Heart right ventricle (tissue), 16 donors: ENCODE measurements at regions not wholly inside any gene's neighbourhood (a gene's known extent, or its start where the extent isn't known, plus 50 kb on each side); places are given as distances from the start of the nearest gene placed in this dataset.

ENCODE experiments used
- ATAC-seq, 8 donors: fragments of 200-7000 bp; cut with Tn5 transposase; one replicate each; pipeline ENCODE4 v1.9.1; 2020; ENCODE audit warnings: mild to moderate bottlenecking in 8 of 8, moderate library complexity in 8 of 8, moderate number of reproducible peaks in 1 of 8
- DNase-seq, 2 donors: peaks; one replicate each; pipeline ENCODE4 v3.0.0-alpha.2; 2020
- H3K27ac ChIP-seq, 10 donors: fragments of 200-600 bp; sonication (generic) in 2 of 10; one replicate each; pipeline versions ENCODE4 v1.5.0 to v1.8.0; 2020 to 2022; ENCODE audit warnings: mild to moderate bottlenecking in 3 of 10
- H3K27me3 ChIP-seq, 7 donors: fragments of 200-600 bp; one replicate each; pipeline ENCODE4 v1.8.0; 2021 to 2022; ENCODE audit warnings: mild to moderate bottlenecking in 2 of 7
- H3K36me3 ChIP-seq, 9 donors: fragments of 200-600 bp; sonication (generic) in 1 of 9; one replicate each; pipeline versions ENCODE4 v1.5.0 to v1.8.0; 2020 to 2022; ENCODE audit warnings: mild to moderate bottlenecking in 2 of 9
- H3K4me1 ChIP-seq, 9 donors: fragments of 200-600 bp; sonication (generic) in 1 of 9; one replicate each; pipeline versions ENCODE4 v1.5.0 to v1.8.0; 2020 to 2022; ENCODE audit warnings: mild to moderate bottlenecking in 4 of 9
- H3K4me3 ChIP-seq, 10 donors: fragments of 200-600 bp; sonication (generic) in 2 of 10; one replicate each; pipeline versions ENCODE4 v1.5.0 to v1.8.0; 2020 to 2022; ENCODE audit warnings: mild to moderate bottlenecking in 7 of 10, moderate library complexity in 2 of 10
- H3K9me3 ChIP-seq, 11 donors: fragments of 200-600 bp in 10 of 11; sonication (generic) in 2 of 11; one replicate each; pipeline versions ENCODE4 v1.5.0 to v1.8.0; 2013 to 2022; ENCODE audit warnings: mild to moderate bottlenecking in 2 of 11, control low read depth in 1 of 11, moderate library complexity in 1 of 11
- WGBS, 2 donors: extraction: QIAGEN DNeasy Blood & Tissue Kit; methylation state at CpG; one replicate each; pipeline ENCODE4 v1.1.7; 2013; ENCODE audit warnings: inconsistent platforms in 1 of 2; 5-methylcytosine and 5-hydroxymethylcytosine counted together
- intact Hi-C, 10 donors: fragments of 100-400 bp; cut with DNase I; formaldehyde crosslinking; loops; one replicate each; pipeline versions ENCODE4 v1.11.1 to v1.14.2; 2022
- TF ChIP-seq, protein P1 (sequence below), 9 donors: fragments of 200-600 bp; sonication (generic) in 2 of 9; IDR thresholded peaks; one replicate each; pipeline versions ENCODE4 v1.5.0 to v1.8.0; 2021 to 2022; ENCODE audit warnings: antibody characterized with exemption in 9 of 9, mild to moderate bottlenecking in 5 of 9, moderate library complexity in 1 of 9
- donor health status: Arrhythmogenic right ventricular cardiomyopathy.
- donor health status: ischemic (EF 13 %, LVEDD 7.1; RV severe dilation, severe dysfunction).
- donor health status: healthy with polysubstance abuse.
- donor health status: DM: no; HTN: yes; CAD: no.
- donor health status: DM: no; HTN: no; CAD: no.
- donor health status: ischemic (EF 25% LVEDD 6.9; RV normal size, moderate dysfunction).
- donor health status: ischemic (EF 25% LVEDD 5.7; RV mildly dilated, moderate dysfunction).
- donor health status: healthy.
- donor health status: DM: yes; HTN: yes; CAD: no.
- donor health status: Ischemic cardiomyopathy.
- donor health status: ischemic (EF 35%, LVEDD 5.7; RV mildly dilated, moderate dysfunction).
- donor health status: nonischemic (EF 11% LVEDD 7.7; RV severe dilation, severe dysfunction).
- donor health status: DM: yes; HTN: yes; CAD: no.
- donor health status: PGD.
- donor health status: ischemic (EF 29% LVEDD 5.4; RV normal size, mild dysfunction).
- donor health status: nonischemic (EF 23%, LVEDD 6.1; RV moderate dilation, normal function).

DNA sequence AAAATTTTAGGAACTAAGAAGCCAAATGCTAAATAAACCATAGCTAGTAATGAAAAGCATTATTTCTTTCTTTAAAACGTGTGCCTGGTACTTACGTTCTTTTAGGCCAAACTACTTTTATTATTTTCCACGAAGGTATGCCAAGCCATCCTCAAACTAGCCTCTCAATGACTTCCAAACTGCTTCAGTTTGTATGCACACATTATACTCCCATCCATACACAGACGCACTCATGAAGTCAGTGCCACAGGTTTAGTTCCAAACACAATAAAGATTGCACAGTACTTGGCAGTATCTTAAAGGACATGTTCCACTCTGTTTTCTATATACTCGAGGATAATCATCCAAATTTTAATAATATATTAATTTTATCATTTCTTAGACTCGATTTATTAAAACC, 609.2 kb upstream of the ZNF385D start:
- Histone ChIP-seq H3K27ac (no peak overlapping the region), H3K4me3 (no peak overlapping the region), H3K27me3 (no peaks in the 10 kb centered on the region), H3K36me3 (no peaks in the 10 kb centered on the region), H3K4me1 (peaks cover 0 to 6% (median 0%) of the 10 kb centered on the region in 9 donors), H3K9me3 (no peaks in the 10 kb centered on the region)
- intact Hi-C loops, result no loop called here
- no peak for DNase-seq
- 73 to 74% methylated on average over 6 of the region's 6 CpGs for WGBS, 2 donors
- TF ChIP-seq, protein P1, sequence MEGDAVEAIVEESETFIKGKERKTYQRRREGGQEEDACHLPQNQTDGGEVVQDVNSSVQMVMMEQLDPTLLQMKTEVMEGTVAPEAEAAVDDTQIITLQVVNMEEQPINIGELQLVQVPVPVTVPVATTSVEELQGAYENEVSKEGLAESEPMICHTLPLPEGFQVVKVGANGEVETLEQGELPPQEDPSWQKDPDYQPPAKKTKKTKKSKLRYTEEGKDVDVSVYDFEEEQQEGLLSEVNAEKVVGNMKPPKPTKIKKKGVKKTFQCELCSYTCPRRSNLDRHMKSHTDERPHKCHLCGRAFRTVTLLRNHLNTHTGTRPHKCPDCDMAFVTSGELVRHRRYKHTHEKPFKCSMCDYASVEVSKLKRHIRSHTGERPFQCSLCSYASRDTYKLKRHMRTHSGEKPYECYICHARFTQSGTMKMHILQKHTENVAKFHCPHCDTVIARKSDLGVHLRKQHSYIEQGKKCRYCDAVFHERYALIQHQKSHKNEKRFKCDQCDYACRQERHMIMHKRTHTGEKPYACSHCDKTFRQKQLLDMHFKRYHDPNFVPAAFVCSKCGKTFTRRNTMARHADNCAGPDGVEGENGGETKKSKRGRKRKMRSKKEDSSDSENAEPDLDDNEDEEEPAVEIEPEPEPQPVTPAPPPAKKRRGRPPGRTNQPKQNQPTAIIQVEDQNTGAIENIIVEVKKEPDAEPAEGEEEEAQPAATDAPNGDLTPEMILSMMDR (IDR thresholded peaks at IDR 0.05), result no peak
- ATAC-seq, result no peak

GRCh38 chr3:22360970-22361369, 610.0 kb upstream of the ZNF385D start:
- intact Hi-C loops, result no loop called here
- H3K27me3 ChIP-seq, result no peaks in the 10 kb centered on the region
- 53 to 63% methylated on average over 2 of the region's 2 CpGs for WGBS, 2 donors
- H3K9me3 ChIP-seq, result no peaks in the 10 kb centered on the region
- H3K4me1 ChIP-seq, result peaks cover 0 to 6% (median 0%) of the 10 kb centered on the region in 9 donors
- no peak overlapping the region for H3K27ac ChIP-seq
- DNase-seq (no peak), ATAC-seq (peak in 4 of 8 donors; percentile 37 to 52 (median 44))
- TF ChIP-seq, protein P1 (IDR thresholded peaks at IDR 0.05), result no peak
- no peak overlapping the region for H3K4me3 ChIP-seq
- no peaks in the 10 kb centered on the region for H3K36me3 ChIP-seq

- intact Hi-C loops, result no loop called here
- ATAC-seq (no peak), DNase-seq (no peak)
- 44 to 56% methylated on average over 1 of the region's 1 CpG for WGBS, 2 donors
- TF ChIP-seq, protein P1 (IDR thresholded peaks at IDR 0.05), result no peak
- Histone ChIP-seq H3K27me3 (no peaks in the 10 kb centered on the region), H3K27ac (no peak overlapping the region), H3K36me3 (no peaks in the 10 kb centered on the region), H3K4me3 (no peak overlapping the region), H3K9me3 (peaks cover 0 to under 1% (median 0%) of the 10 kb centered on the region in 11 donors), H3K4me1 (peaks cover 0 to 6% (median 0%) of the 10 kb centered on the region in 9 donors)
Measured at GRCh38 chr3:22361521-22361920, 610.5 kb upstream of the ZNF385D start.

- intact Hi-C loops, result no loop called here
- Histone ChIP-seq H3K27me3 (peaks cover 0 to 10% (median 0%) of the 10 kb centered on the region in 7 donors), H3K36me3 (no peaks in the 10 kb centered on the region), H3K9me3 (peaks cover 0 to 5% (median 0%) of the 10 kb centered on the region in 11 donors), H3K4me1 (peaks cover 0 to 6% (median 0%) of the 10 kb centered on the region in 9 donors), H3K27ac (no peak overlapping the region), H3K4me3 (no peak overlapping the region)
- DNase-seq (no peak), ATAC-seq (no peak)
- TF ChIP-seq, protein P1 (IDR thresholded peaks at IDR 0.05), result no peak
- WGBS, 2 donors, result 94% methylated on average over 1 of the region's 1 CpG
Measured at GRCh38 chr3:22364851-22365250, 613.8 kb upstream of the ZNF385D start.
